PC-9 (cell line): ENCODE measurements at regions not wholly inside any gene's neighbourhood (a gene's known extent, or its start where the extent isn't known, plus 50 kb on each side); places are given as distances from the start of the nearest gene placed in this dataset.

Source experiments
- EZH2 ChIP-seq: fragments of 200-600 bp; sonication (generic); IDR thresholded peaks from 2 replicates; pipeline ENCODE4 v1.8.0; 2017; ENCODE audit warnings: antibody characterized with exemption, low read depth
- TF ChIP-seq, protein P1 (sequence below): fragments of 200-600 bp; sonication (generic); conservative IDR thresholded peaks from 2 replicates; pipeline ENCODE4 v1.6.1; 2017; ENCODE audit warnings: mixed run types, antibody characterized with exemption, mild to moderate bottlenecking, moderate library complexity

DNA sequence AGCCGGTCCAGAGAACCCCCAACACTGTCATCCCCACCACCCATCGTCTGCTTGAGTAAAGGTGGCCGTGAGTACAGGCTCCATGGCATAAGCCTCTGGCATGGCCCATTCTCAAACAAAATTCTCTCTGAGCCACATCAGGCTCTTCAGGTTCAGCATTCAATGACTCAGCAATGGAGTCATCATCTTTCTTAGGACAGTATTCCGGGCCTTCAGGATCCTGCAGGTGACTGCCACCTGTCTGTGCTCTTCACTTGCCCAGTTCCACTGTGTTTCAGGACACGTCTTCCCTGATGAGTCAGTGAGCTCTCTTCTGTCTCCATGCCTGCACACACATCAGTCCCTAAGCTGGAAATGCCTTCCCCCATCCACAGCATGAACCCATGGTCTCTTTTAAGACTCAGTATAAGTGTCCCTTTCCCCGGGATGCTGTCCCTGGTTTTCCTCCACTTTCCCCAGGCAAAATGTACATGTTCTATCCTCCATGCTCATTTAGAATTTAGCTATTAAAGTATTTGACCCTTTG, 81.1 kb upstream of the FGGY start:
- TF ChIP-seq, protein P1, sequence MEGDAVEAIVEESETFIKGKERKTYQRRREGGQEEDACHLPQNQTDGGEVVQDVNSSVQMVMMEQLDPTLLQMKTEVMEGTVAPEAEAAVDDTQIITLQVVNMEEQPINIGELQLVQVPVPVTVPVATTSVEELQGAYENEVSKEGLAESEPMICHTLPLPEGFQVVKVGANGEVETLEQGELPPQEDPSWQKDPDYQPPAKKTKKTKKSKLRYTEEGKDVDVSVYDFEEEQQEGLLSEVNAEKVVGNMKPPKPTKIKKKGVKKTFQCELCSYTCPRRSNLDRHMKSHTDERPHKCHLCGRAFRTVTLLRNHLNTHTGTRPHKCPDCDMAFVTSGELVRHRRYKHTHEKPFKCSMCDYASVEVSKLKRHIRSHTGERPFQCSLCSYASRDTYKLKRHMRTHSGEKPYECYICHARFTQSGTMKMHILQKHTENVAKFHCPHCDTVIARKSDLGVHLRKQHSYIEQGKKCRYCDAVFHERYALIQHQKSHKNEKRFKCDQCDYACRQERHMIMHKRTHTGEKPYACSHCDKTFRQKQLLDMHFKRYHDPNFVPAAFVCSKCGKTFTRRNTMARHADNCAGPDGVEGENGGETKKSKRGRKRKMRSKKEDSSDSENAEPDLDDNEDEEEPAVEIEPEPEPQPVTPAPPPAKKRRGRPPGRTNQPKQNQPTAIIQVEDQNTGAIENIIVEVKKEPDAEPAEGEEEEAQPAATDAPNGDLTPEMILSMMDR: no peak
- no peak for TF ChIP-seq EZH2
